Inflammatory macrophage (primary cell): ENCODE measurements at regions not wholly inside any gene's neighbourhood (a gene's known extent, or its start where the extent isn't known, plus 50 kb on each side); places are given as distances from the start of the nearest gene placed in this dataset.
"Not testable (repeated sequence)": the region's sequence is repeated elsewhere in the genome, so short reads cannot be mapped to it uniquely, and the experiment has no call there.

Experiments used
- DNase-seq, 2 donors: peaks; one replicate each; pipeline ENCODE4 v3.0.0-alpha.2; 2020 to 2022

GRCh38 chr5:159504106-159504856 lies 174.0 kb upstream of the IL12B start:
- DNase-seq: no peak

GRCh38 chr5:159504857-159505304 lies 174.6 kb upstream of the IL12B start:
- no peak for DNase-seq

- no peak for DNase-seq
Measured at GRCh38 chr5:159507055-159507454, 176.8 kb upstream of the IL12B start.

GRCh38 chr5:159507661-159508060 lies 177.4 kb upstream of the IL12B start:
- no peak for DNase-seq

- no peak for DNase-seq
Measured at GRCh38 chr5:159508344-159508743, 178.1 kb upstream of the IL12B start.

GRCh38 chr5:159509002-159509660 lies 178.8 kb upstream of the IL12B start:
- no peak for DNase-seq

- no peak for DNase-seq
Measured at GRCh38 chr5:159510282-159510681, 180.0 kb upstream of the IL12B start.

GRCh38 chr5:159511570-159511969 lies 181.3 kb upstream of the IL12B start:
- DNase-seq: no peak

- no peak for DNase-seq
Measured at GRCh38 chr5:159512064-159512463, 181.8 kb upstream of the IL12B start.

- DNase-seq: no peak
Measured at GRCh38 chr5:159514229-159514810, 184.0 kb upstream of the IL12B start.

GRCh38 chr5:159515197-159515596 lies 184.9 kb upstream of the IL12B start:
- no peak for DNase-seq

- DNase-seq: peak; percentile 61 to 71
Measured at GRCh38 chr5:159515909-159516415, 185.7 kb upstream of the IL12B start.

GRCh38 chr5:159518371-159518770 lies 188.1 kb upstream of the IL12B start:
- DNase-seq: no peak

- DNase-seq: no peak
Measured at GRCh38 chr5:159519365-159519764, 189.1 kb upstream of the IL12B start.

- no peak for DNase-seq
Measured at GRCh38 chr5:159522841-159523240, 192.6 kb upstream of the IL12B start.

GRCh38 chr5:159524279-159524678 lies 194.0 kb upstream of the IL12B start:
- DNase-seq: not testable (repeated sequence)

- DNase-seq: no peak
Measured at GRCh38 chr5:159525117-159525516, 194.8 kb upstream of the IL12B start.

GRCh38 chr5:159527546-159528254 lies 197.4 kb upstream of the IL12B start:
- no peak for DNase-seq

- DNase-seq: no peak
Measured at GRCh38 chr5:159531554-159532105, 201.3 kb upstream of the IL12B start.

GRCh38 chr5:159533197-159533596 lies 202.9 kb upstream of the IL12B start:
- DNase-seq: no peak

GRCh38 chr5:159536166-159536565 lies 205.9 kb upstream of the IL12B start:
- no peak for DNase-seq

- DNase-seq: no peak
Measured at GRCh38 chr5:159536646-159537045, 206.4 kb upstream of the IL12B start.

- no peak for DNase-seq
Measured at GRCh38 chr5:159539678-159540077, 209.4 kb upstream of the IL12B start.
